ENCODE measurements at regions not wholly inside any gene's neighbourhood (a gene's known extent, or its start where the extent isn't known, plus 50 kb on each side); places are given as distances from the start of the nearest gene placed in this dataset.

DNA sequence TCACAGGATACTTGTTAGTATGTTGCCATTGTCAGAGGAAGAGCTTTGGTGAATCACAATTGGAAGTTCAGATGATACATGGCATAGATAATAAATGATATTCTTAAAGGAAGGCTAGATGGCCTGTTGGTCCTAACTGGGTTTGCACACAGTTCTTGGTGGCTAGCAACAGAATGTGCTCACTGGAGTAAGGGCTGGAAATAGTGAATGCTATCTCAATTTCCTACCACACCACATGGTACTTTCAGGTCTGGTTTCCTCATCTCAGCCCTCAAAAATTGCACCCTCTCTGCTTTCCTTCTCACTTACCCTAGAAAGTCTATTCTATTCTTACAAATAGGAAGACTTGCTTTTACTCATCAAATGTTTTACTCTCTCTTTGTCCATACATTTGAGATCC is 622.5 kb downstream of the ANKRD7 start:
- CTCF ChIA-PET = no interaction called here
- no peaks in the 10 kb centered on the region for H3K4me1 Mint-ChIP-seq (ENCODE audit: low read depth, unreplicated experiment)
- no peaks in the 10 kb centered on the region for H3K36me3 ChIP-seq (ENCODE audit: control insufficient read depth, insufficient read depth, low read length)

DNA sequence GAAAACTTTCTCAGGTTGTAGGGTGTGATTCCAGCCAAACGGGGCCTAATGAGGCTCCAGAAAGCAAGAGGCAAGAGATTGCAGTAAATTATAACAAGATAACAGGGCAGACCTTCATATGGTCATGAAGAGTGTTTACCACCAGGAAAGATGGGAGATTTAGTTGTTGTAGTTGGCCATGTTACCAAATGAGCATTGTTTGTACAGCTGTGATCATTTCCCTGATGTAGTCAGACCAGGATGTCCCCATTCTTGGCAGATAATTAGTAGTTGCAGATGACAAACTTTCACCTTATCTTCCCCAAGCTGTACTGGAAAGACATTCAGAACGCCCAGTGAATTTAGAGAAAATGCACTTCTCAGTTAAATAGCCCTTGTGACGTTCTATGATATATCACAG is 630.8 kb downstream of the ANKRD7 start:
- H3K36me3 Mint-ChIP-seq (ENCODE audit: insufficient read depth, unreplicated experiment) = no peaks in the 10 kb centered on the region
- Histone ChIP-seq H3K9me3 (no peaks in the 10 kb centered on the region), H3K27me3 (replicated peaks; ENCODE audit: control insufficient read depth, insufficient read depth, low read length) (no peaks in the 10 kb centered on the region), H3K4me3 (ENCODE audit: low read depth, low read length) (no peak overlapping the region), H3K4me1 (no peaks in the 10 kb centered on the region), H3K36me3 (ENCODE audit: control insufficient read depth, insufficient read depth, low read length) (no peaks in the 10 kb centered on the region)
- intact Hi-C loops (cut with micrococcal nuclease; ENCODE audit: unreplicated experiment) = no loop called here
- POLR2A ChIA-PET = no interaction called here
- TF ChIP-seq, protein P1, sequence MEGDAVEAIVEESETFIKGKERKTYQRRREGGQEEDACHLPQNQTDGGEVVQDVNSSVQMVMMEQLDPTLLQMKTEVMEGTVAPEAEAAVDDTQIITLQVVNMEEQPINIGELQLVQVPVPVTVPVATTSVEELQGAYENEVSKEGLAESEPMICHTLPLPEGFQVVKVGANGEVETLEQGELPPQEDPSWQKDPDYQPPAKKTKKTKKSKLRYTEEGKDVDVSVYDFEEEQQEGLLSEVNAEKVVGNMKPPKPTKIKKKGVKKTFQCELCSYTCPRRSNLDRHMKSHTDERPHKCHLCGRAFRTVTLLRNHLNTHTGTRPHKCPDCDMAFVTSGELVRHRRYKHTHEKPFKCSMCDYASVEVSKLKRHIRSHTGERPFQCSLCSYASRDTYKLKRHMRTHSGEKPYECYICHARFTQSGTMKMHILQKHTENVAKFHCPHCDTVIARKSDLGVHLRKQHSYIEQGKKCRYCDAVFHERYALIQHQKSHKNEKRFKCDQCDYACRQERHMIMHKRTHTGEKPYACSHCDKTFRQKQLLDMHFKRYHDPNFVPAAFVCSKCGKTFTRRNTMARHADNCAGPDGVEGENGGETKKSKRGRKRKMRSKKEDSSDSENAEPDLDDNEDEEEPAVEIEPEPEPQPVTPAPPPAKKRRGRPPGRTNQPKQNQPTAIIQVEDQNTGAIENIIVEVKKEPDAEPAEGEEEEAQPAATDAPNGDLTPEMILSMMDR (IDR thresholded peaks at IDR 0.05; ENCODE audit: insufficient read depth in 1 of 2, low read depth in 1 of 2, low read length in 1 of 2, severe bottlenecking in 1 of 2, unreplicated experiment in 1 of 2) = no peak
- H3K9me3 Mint-ChIP-seq (ENCODE audit: unreplicated experiment) = no peaks in the 10 kb centered on the region
- no peak overlapping the region for H3K4me3 Mint-ChIP-seq (ENCODE audit: unreplicated experiment)
- no peak for DNase-seq
- BruUV-seq (replicated peaks) = no TSS peak
- no peaks in the 10 kb centered on the region for H3K4me1 Mint-ChIP-seq (ENCODE audit: low read depth, unreplicated experiment)
- CTCF ChIA-PET = no interaction called here
- no peaks in the 10 kb centered on the region for H3K27me3 Mint-ChIP-seq (ENCODE audit: insufficient read depth, unreplicated experiment)
- no peak overlapping the region for H3K27ac Mint-ChIP-seq (ENCODE audit: unreplicated experiment)

More for the DNA sequence above, 622.5 kb downstream of the ANKRD7 start:
- Mint-ChIP-seq H3K4me3 (ENCODE audit: unreplicated experiment) (no peak overlapping the region), H3K36me3 (ENCODE audit: insufficient read depth, unreplicated experiment) (no peaks in the 10 kb centered on the region), H3K27me3 (ENCODE audit: insufficient read depth, unreplicated experiment) (no peaks in the 10 kb centered on the region), H3K9me3 (ENCODE audit: unreplicated experiment) (no peaks in the 10 kb centered on the region), H3K27ac (ENCODE audit: unreplicated experiment) (no peak overlapping the region)
- no peaks in the 10 kb centered on the region for H3K27me3 ChIP-seq (replicated peaks; ENCODE audit: control insufficient read depth, insufficient read depth, low read length)
- TF ChIP-seq, protein P1 (IDR thresholded peaks at IDR 0.05; ENCODE audit: insufficient read depth in 1 of 2, low read depth in 1 of 2, low read length in 1 of 2, severe bottlenecking in 1 of 2, unreplicated experiment in 1 of 2) = no peak
- no peaks in the 10 kb centered on the region for H3K9me3 ChIP-seq
- BruUV-seq (replicated peaks) = no TSS peak
- POLR2A ChIA-PET = no interaction called here
- intact Hi-C loops (cut with micrococcal nuclease; ENCODE audit: unreplicated experiment) = no loop called here
- DNase-seq = no peak
- H3K4me3 ChIP-seq (ENCODE audit: low read depth, low read length) = no peak overlapping the region
- H3K4me1 ChIP-seq = no peaks in the 10 kb centered on the region

DNA sequence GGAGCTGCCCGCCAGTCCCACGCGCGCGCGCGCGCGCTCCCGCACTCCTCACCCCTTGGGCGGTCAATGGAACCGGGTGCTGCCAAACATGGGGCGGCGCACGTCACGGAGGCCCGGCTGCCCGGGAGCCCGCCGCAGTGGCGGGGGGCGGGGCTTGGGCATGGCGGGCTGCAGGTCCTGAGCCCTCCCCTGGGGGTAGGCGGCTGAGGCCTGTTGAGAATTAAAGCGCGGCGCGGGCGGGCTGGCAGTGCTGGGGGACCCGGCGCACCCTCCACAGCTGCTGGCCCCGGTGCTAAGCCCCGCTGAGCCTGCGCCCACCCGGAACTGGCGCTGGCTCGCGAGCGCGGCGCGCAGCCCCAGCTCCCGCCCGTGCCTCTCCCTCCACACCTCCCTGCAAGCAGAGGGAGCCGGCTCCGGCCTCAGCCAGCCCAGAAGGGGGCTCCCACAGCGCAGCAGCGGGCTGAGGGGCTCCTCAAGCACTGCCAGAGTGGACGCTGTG is 634.2 kb downstream of the ANKRD7 start:
- intact Hi-C loops (cut with micrococcal nuclease; ENCODE audit: unreplicated experiment) = no loop called here
- H3K4me1 Mint-ChIP-seq (ENCODE audit: low read depth, unreplicated experiment) = no peaks in the 10 kb centered on the region
- no peak overlapping the region for H3K27ac Mint-ChIP-seq (ENCODE audit: unreplicated experiment)
- H3K27me3 Mint-ChIP-seq (ENCODE audit: insufficient read depth, unreplicated experiment) = no peaks in the 10 kb centered on the region
- Histone ChIP-seq H3K9me3 (no peaks in the 10 kb centered on the region), H3K36me3 (ENCODE audit: control insufficient read depth, insufficient read depth, low read length) (no peaks in the 10 kb centered on the region), H3K4me3 (ENCODE audit: low read depth, low read length) (no peak overlapping the region), H3K27me3 (replicated peaks; ENCODE audit: control insufficient read depth, insufficient read depth, low read length) (no peaks in the 10 kb centered on the region), H3K4me1 (no peaks in the 10 kb centered on the region)
- BruUV-seq (replicated peaks) = no TSS peak
- CTCF ChIA-PET = no interaction called here
- POLR2A ChIA-PET = no interaction called here
- DNase-seq = no peak
- TF ChIP-seq, protein P1 (IDR thresholded peaks at IDR 0.05; ENCODE audit: insufficient read depth in 1 of 2, low read depth in 1 of 2, low read length in 1 of 2, severe bottlenecking in 1 of 2, unreplicated experiment in 1 of 2) = no peak
- no peaks in the 10 kb centered on the region for H3K9me3 Mint-ChIP-seq (ENCODE audit: unreplicated experiment)
- H3K4me3 Mint-ChIP-seq (ENCODE audit: unreplicated experiment) = no peak overlapping the region
- H3K36me3 Mint-ChIP-seq (ENCODE audit: insufficient read depth, unreplicated experiment) = no peaks in the 10 kb centered on the region

Measured in Caco-2 (cell line).